ENCODE measurements at regions not wholly inside any gene's neighbourhood (a gene's known extent, or its start where the extent isn't known, plus 50 kb on each side); places are given as distances from the start of the nearest gene placed in this dataset.

DNA sequence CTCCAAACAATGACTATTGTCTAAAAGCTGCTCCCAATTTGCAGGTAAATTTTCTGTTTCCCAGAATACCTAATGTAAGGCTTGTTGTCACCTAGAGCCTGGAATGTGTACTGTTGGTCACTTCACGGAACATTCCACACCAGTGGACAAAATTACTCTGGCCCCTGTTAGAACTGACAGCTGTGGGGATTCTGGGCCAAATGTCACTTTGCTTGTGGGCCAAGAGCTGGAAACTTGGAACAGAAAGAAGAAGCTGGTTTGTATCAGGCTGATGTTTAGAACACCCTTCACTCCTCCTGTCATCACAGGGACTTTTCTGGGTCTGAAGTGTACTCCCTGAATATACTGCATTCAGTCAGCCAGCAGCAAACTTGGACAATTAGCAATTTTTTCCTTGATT is 495.6 kb upstream of the SYT4 start:
- no peaks in the 10 kb centered on the region for H3K36me3 Mint-ChIP-seq (ENCODE audit: low read depth, unreplicated experiment)
- TF ChIP-seq EZH2 (IDR thresholded peaks at IDR 0.05; ENCODE audit: insufficient read depth, low read length), result no peak
- Histone ChIP-seq H3K36me3 (ENCODE audit: insufficient read depth, low read length) (no peaks in the 10 kb centered on the region), H3K79me2 (ENCODE audit: insufficient read depth, low read length) (no peaks in the 10 kb centered on the region), H3K4me1 (ENCODE audit: insufficient read depth, low read length) (no peaks in the 10 kb centered on the region), H3K27me3 (ENCODE audit: insufficient read depth, low read length) (no peaks in the 10 kb centered on the region), H3K9me3 (ENCODE audit: insufficient read depth, low read depth, low read length) (no peaks in the 10 kb centered on the region), H2AFZ (ENCODE audit: low read depth, low read length) (no peak overlapping the region), H3K4me2 (ENCODE audit: low read length) (no peak overlapping the region), H3K9ac (ENCODE audit: low read length) (no peak overlapping the region), H3K27ac (ENCODE audit: low read depth, low read length) (no peak overlapping the region), H3K4me3 (ENCODE audit: insufficient read depth, low read depth, low read length) (no peak overlapping the region), H4K20me1 (ENCODE audit: insufficient read depth, low read length) (no peaks in the 10 kb centered on the region)
- FAIRE-seq (no peak), DNase-seq (ENCODE audit: low read depth) (no peak)
- no peak overlapping the region for H3K4me3 Mint-ChIP-seq (ENCODE audit: unreplicated experiment)
- H3K27me3 Mint-ChIP-seq (ENCODE audit: low read depth, unreplicated experiment), result no peaks in the 10 kb centered on the region
- H3K9me3 Mint-ChIP-seq (ENCODE audit: unreplicated experiment), result peaks cover 6% of the 10 kb centered on the region
- no peak overlapping the region for H3K27ac Mint-ChIP-seq (ENCODE audit: unreplicated experiment)
- H3K4me1 Mint-ChIP-seq (ENCODE audit: low read depth, unreplicated experiment), result no peaks in the 10 kb centered on the region

DNA sequence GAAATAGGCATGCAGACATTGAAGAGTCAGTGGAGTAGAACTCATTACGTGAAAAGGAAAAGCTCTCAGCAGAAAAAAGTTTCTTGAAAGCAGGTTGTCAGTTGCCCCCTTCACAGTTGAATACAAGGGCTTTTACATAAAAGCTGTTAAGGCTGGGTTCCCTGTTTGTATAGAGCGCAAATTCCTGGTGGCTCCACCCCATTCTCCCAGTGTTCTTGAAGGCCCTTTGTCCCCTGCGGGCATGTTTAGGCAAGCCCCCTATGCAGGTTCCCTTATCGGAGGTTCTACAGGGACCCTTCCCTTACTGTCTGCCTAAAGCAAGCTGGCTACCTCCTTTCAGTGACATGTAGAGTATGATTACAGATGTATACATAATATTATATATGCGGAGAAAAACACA is 497.2 kb upstream of the SYT4 start:
- no peak overlapping the region for H2AFZ ChIP-seq (ENCODE audit: low read depth, low read length)
- no peak overlapping the region for H3K27ac ChIP-seq (ENCODE audit: low read depth, low read length)
- H3K9ac ChIP-seq (ENCODE audit: low read length), result no peak overlapping the region
- H3K36me3 ChIP-seq (ENCODE audit: insufficient read depth, low read length), result no peaks in the 10 kb centered on the region
- Mint-ChIP-seq H3K4me1 (ENCODE audit: low read depth, unreplicated experiment) (no peaks in the 10 kb centered on the region), H3K9me3 (ENCODE audit: unreplicated experiment) (peaks cover 2% of the 10 kb centered on the region), H3K4me3 (ENCODE audit: unreplicated experiment) (peak overlapping the region; percentile 9), H3K27me3 (ENCODE audit: low read depth, unreplicated experiment) (no peaks in the 10 kb centered on the region), H3K27ac (ENCODE audit: unreplicated experiment) (no peak overlapping the region), H3K36me3 (ENCODE audit: low read depth, unreplicated experiment) (no peaks in the 10 kb centered on the region)
- no peak overlapping the region for H3K4me2 ChIP-seq (ENCODE audit: low read length)
- no peaks in the 10 kb centered on the region for H4K20me1 ChIP-seq (ENCODE audit: insufficient read depth, low read length)
- no peaks in the 10 kb centered on the region for H3K4me1 ChIP-seq (ENCODE audit: insufficient read depth, low read length)
- DNase-seq (ENCODE audit: low read depth), result no peak
- H3K27me3 ChIP-seq (ENCODE audit: insufficient read depth, low read length), result no peaks in the 10 kb centered on the region
- FAIRE-seq, result no peak
- no peaks in the 10 kb centered on the region for H3K9me3 ChIP-seq (ENCODE audit: insufficient read depth, low read depth, low read length)
- H3K4me3 ChIP-seq (ENCODE audit: insufficient read depth, low read depth, low read length), result no peak overlapping the region
- no peaks in the 10 kb centered on the region for H3K79me2 ChIP-seq (ENCODE audit: insufficient read depth, low read length)
- TF ChIP-seq, protein P1, sequence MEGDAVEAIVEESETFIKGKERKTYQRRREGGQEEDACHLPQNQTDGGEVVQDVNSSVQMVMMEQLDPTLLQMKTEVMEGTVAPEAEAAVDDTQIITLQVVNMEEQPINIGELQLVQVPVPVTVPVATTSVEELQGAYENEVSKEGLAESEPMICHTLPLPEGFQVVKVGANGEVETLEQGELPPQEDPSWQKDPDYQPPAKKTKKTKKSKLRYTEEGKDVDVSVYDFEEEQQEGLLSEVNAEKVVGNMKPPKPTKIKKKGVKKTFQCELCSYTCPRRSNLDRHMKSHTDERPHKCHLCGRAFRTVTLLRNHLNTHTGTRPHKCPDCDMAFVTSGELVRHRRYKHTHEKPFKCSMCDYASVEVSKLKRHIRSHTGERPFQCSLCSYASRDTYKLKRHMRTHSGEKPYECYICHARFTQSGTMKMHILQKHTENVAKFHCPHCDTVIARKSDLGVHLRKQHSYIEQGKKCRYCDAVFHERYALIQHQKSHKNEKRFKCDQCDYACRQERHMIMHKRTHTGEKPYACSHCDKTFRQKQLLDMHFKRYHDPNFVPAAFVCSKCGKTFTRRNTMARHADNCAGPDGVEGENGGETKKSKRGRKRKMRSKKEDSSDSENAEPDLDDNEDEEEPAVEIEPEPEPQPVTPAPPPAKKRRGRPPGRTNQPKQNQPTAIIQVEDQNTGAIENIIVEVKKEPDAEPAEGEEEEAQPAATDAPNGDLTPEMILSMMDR (IDR thresholded peaks at IDR 0.05; ENCODE audit: insufficient read depth, low read depth, low read length), result no peak
- TF ChIP-seq EZH2 (IDR thresholded peaks at IDR 0.05; ENCODE audit: insufficient read depth, low read length), result no peak

DNA sequence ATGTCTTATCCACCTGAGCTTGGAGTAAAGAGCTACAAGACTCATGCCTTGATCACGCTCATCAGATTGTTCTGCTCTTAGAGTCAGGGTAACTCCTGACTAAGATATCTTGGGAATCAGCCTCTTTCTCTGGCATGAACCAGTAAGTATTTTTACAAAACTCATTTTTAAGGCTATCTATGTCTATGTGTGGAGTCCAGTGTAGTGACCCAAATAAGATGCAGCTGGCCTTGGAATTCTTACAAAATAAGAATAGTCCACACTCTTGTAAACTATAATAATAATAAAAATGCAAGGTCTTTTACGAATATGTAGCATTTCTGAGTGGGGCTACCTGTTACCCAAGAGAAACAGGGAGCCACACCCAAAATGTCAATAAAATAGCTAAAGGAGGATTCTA is 498.3 kb upstream of the SYT4 start:
- Mint-ChIP-seq H3K4me1 (ENCODE audit: low read depth, unreplicated experiment) (peaks cover 8% of the 10 kb centered on the region), H3K9me3 (ENCODE audit: unreplicated experiment) (no peaks in the 10 kb centered on the region), H3K36me3 (ENCODE audit: low read depth, unreplicated experiment) (no peaks in the 10 kb centered on the region), H3K4me3 (ENCODE audit: unreplicated experiment) (no peak overlapping the region), H3K27me3 (ENCODE audit: low read depth, unreplicated experiment) (no peaks in the 10 kb centered on the region), H3K27ac (ENCODE audit: unreplicated experiment) (no peak overlapping the region)
- Histone ChIP-seq H3K79me2 (ENCODE audit: insufficient read depth, low read length) (no peaks in the 10 kb centered on the region), H3K4me3 (ENCODE audit: insufficient read depth, low read depth, low read length) (no peak overlapping the region), H3K27me3 (ENCODE audit: insufficient read depth, low read length) (no peaks in the 10 kb centered on the region), H3K9ac (ENCODE audit: low read length) (no peak overlapping the region), H3K36me3 (ENCODE audit: insufficient read depth, low read length) (no peaks in the 10 kb centered on the region), H3K9me3 (ENCODE audit: insufficient read depth, low read depth, low read length) (no peaks in the 10 kb centered on the region), H2AFZ (ENCODE audit: low read depth, low read length) (no peak overlapping the region), H3K4me2 (ENCODE audit: low read length) (no peak overlapping the region), H3K27ac (ENCODE audit: low read depth, low read length) (no peak overlapping the region), H4K20me1 (ENCODE audit: insufficient read depth, low read length) (no peaks in the 10 kb centered on the region), H3K4me1 (ENCODE audit: insufficient read depth, low read length) (no peaks in the 10 kb centered on the region)
- DNase-seq (ENCODE audit: low read depth) (no peak), FAIRE-seq (no peak)
- no peak for TF ChIP-seq EZH2 (IDR thresholded peaks at IDR 0.05; ENCODE audit: insufficient read depth, low read length)
- TF ChIP-seq, protein P1 (IDR thresholded peaks at IDR 0.05; ENCODE audit: insufficient read depth, low read depth, low read length), result no peak
